Endodermal cell (in vitro differentiated cells): ENCODE measurements at regions not wholly inside any gene's neighbourhood (a gene's known extent, or its start where the extent isn't known, plus 50 kb on each side); places are given as distances from the start of the nearest gene placed in this dataset.

Source experiments
- DNase-seq: peaks from one replicate; pipeline ENCODE4 v3.0.0-alpha.2; 2017
- H3K27ac ChIP-seq: 2 replicates; pipeline ENCODE4 v1.5.1; 2013; ENCODE audit warnings: mild to moderate bottlenecking, low read depth, low read length, moderate library complexity
- H3K27me3 ChIP-seq: 2 replicates; pipeline ENCODE4 v1.6.1; 2013; ENCODE audit warnings: mild to moderate bottlenecking, low read length, moderate library complexity; ENCODE audit not compliant: insufficient read depth, control insufficient read depth, poor library complexity, severe bottlenecking
- H3K36me3 ChIP-seq: 2 replicates; pipeline ENCODE4 v1.7.0; 2013; ENCODE audit warnings: mild to moderate bottlenecking, low read length, moderate library complexity; ENCODE audit not compliant: control insufficient read depth, insufficient read depth
- H3K4me1 ChIP-seq: one replicate; pipeline ENCODE4 v1.7.0; 2013; ENCODE audit warnings: low read length; ENCODE audit not compliant: control insufficient read depth, insufficient read depth
- H3K4me3 ChIP-seq: 2 replicates; pipeline ENCODE4 v1.5.1; 2013; ENCODE audit warnings: mild to moderate bottlenecking, low read length, moderate library complexity
- H3K9ac ChIP-seq: 2 replicates; pipeline ENCODE4 v1.6.1; 2013; ENCODE audit warnings: mild to moderate bottlenecking, low read length, moderate library complexity; ENCODE audit not compliant: poor library complexity, severe bottlenecking; ENCODE audit errors: extremely low read depth
- H3K9me3 ChIP-seq: 2 replicates; pipeline ENCODE4 v1.6.1; 2013; ENCODE audit warnings: mild to moderate bottlenecking, low read length, moderate library complexity; ENCODE audit not compliant: control insufficient read depth
- H3K27ac Mint-ChIP-seq: 2 replicates; pipeline ENCODE4 v1.8.0; 2020; ENCODE audit warnings: mixed read lengths
- H3K27me3 Mint-ChIP-seq: 2 replicates; pipeline ENCODE4 v1.8.0; 2021; ENCODE audit warnings: mild to moderate bottlenecking, mixed read lengths; ENCODE audit not compliant: insufficient read depth
- H3K36me3 Mint-ChIP-seq: 2 replicates; pipeline ENCODE4 v1.8.0; 2020; ENCODE audit warnings: low read depth, mixed read lengths
- H3K4me1 Mint-ChIP-seq: 2 replicates; pipeline ENCODE4 v1.8.0; 2020; ENCODE audit warnings: mixed read lengths
- H3K4me3 Mint-ChIP-seq: 2 replicates; pipeline ENCODE4 v1.8.0; 2020; ENCODE audit warnings: mild to moderate bottlenecking, moderate library complexity, mixed read lengths
- H3K9me3 Mint-ChIP-seq: 2 replicates; pipeline ENCODE4 v1.8.0; 2020; ENCODE audit warnings: mild to moderate bottlenecking, mixed read lengths
- WGBS, 2 experiments: methylation state at CpG; one replicate each; pipeline versions ENCODE4 v1.1.5 to v1.1.7; 2013; ENCODE audit warnings: missing lambda C conversion rate in 2 of 2, mixed read lengths in 1 of 2; ENCODE audit not compliant: insufficient coverage in 1 of 2, insufficient read length in 1 of 2; 5-methylcytosine and 5-hydroxymethylcytosine counted together
- TF ChIP-seq, protein P1 (sequence below): fragments of 200-600 bp; sonication (generic); conservative IDR thresholded peaks from 2 replicates; pipeline ENCODE4 v1.5.0; 2021; ENCODE audit warnings: antibody characterized with exemption, mild to moderate bottlenecking

DNA sequence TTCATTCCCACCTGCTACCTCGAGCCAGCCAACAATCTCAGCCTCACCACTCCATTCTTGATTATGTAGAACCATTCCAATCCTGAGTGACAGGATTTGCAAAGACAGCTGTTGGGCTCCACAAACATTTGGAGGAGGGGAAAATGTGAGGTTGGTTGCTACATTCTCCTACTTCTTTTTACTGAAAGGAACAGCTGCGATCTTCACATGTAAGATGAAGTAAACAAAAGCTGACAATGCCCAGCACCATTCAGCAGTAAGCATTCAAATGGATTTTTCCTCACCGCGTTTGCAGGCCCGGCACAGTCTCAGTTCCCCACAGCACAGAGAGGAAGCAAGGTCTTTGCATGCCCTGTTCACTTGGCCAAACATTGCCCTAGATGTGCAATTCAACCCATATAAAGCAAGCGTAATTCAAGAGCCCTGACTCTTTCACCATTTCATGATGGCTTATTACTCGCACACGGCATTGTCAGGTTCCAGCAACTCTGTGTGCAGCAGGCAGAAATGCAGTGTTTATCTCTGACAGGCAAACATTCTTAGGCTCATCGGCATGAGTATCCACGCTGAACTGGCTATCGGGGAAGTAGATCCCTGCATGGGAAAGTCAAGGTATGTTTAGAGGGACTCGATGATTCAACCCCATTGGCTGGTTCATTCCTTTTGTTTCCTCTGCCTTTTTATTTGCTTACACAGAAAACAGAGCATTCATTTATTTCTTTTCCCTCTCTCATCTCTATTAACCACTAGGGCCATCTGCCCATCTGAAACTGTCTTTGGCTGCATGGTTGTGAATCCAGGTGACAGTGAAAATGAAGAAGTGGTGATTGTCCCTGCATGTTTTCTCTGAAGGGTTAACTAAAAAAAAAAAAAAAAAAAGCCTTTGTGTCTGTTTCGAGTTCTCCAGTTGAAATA is 236.1 kb upstream of the PLEKHG7 start:
- H3K36me3 ChIP-seq: no peaks in the 10 kb centered on the region
- H3K27me3 Mint-ChIP-seq: no peaks in the 10 kb centered on the region
- 56 to 59% methylated on average over 10 to 13 of the region's 13 CpGs for WGBS, 2 experiments
- H3K4me1 ChIP-seq: peaks cover 7% of the 10 kb centered on the region
- H3K9ac ChIP-seq: no peak overlapping the region
- peak overlapping the region; percentile 0 for H3K27ac Mint-ChIP-seq
- no peaks in the 10 kb centered on the region for H3K9me3 ChIP-seq
- peak; percentile 58 for DNase-seq
- TF ChIP-seq, protein P1, sequence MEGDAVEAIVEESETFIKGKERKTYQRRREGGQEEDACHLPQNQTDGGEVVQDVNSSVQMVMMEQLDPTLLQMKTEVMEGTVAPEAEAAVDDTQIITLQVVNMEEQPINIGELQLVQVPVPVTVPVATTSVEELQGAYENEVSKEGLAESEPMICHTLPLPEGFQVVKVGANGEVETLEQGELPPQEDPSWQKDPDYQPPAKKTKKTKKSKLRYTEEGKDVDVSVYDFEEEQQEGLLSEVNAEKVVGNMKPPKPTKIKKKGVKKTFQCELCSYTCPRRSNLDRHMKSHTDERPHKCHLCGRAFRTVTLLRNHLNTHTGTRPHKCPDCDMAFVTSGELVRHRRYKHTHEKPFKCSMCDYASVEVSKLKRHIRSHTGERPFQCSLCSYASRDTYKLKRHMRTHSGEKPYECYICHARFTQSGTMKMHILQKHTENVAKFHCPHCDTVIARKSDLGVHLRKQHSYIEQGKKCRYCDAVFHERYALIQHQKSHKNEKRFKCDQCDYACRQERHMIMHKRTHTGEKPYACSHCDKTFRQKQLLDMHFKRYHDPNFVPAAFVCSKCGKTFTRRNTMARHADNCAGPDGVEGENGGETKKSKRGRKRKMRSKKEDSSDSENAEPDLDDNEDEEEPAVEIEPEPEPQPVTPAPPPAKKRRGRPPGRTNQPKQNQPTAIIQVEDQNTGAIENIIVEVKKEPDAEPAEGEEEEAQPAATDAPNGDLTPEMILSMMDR: no peak
- peaks cover 49% of the 10 kb centered on the region for H3K4me1 Mint-ChIP-seq
- no peaks in the 10 kb centered on the region for H3K27me3 ChIP-seq
- H3K4me3 ChIP-seq: no peak overlapping the region
- H3K9me3 Mint-ChIP-seq: no peaks in the 10 kb centered on the region
- no peaks in the 10 kb centered on the region for H3K36me3 Mint-ChIP-seq
- H3K4me3 Mint-ChIP-seq: no peak overlapping the region
- H3K27ac ChIP-seq: peak overlapping the region; percentile 27

DNA sequence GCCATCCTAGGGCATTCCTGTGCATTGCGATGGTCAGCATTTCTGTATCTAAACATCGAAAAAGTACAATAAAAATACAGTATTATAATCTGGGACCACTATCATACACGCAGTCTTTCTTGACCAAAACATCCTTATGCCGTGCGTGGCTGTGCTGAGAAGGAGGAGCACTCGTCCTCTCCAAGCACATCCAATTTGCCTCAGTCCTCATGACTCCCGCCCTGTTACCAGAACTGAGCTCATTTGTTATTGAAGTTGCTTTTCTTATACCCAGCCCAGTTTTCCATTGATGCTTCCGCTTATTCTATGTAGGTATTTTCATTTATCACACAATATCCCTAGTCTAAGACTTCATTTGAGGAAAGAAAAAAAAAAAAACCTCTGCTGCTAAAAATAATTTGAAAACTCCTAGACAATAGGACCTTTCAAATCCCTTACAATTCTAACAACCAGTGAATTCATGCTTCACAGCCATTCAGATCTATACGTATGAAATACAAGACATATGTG is 236.9 kb upstream of the PLEKHG7 start:
- TF ChIP-seq, protein P1: no peak
- 88 to 96% methylated on average over 7 to 9 of the region's 9 CpGs for WGBS, 2 experiments
- Histone ChIP-seq H3K4me3 (no peak overlapping the region), H3K27ac (no peak overlapping the region), H3K9ac (no peak overlapping the region), H3K27me3 (no peaks in the 10 kb centered on the region), H3K4me1 (peaks cover 7% of the 10 kb centered on the region), H3K9me3 (no peaks in the 10 kb centered on the region), H3K36me3 (no peaks in the 10 kb centered on the region)
- peaks cover 49% of the 10 kb centered on the region for H3K4me1 Mint-ChIP-seq
- no peak overlapping the region for H3K4me3 Mint-ChIP-seq
- no peaks in the 10 kb centered on the region for H3K9me3 Mint-ChIP-seq
- H3K27ac Mint-ChIP-seq: peak overlapping the region; percentile 0
- H3K27me3 Mint-ChIP-seq: no peaks in the 10 kb centered on the region
- no peak for DNase-seq
- H3K36me3 Mint-ChIP-seq: no peaks in the 10 kb centered on the region

DNA sequence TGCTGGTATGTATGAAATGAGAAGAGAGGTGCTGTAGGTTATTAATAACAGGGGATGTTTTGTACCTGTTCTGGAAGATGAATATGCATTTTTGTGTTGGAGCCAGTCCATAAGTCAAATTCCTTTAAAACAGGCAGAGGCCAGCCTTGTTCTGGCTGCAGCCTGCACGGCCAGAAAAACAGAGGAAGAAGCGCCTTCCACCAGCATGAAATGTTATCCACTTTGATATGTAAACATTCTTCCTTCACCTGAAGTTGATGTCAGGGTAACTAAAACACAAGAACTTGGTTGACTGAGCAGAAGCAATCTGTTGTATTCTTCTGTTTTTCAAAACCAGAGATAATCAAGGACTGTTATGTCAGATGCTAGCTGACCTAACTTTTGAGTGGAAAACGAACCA is 237.9 kb upstream of the PLEKHG7 start:
- Histone ChIP-seq H3K9me3 (no peaks in the 10 kb centered on the region), H3K36me3 (no peaks in the 10 kb centered on the region), H3K4me3 (no peak overlapping the region), H3K27me3 (no peaks in the 10 kb centered on the region), H3K9ac (no peak overlapping the region), H3K27ac (no peak overlapping the region), H3K4me1 (peaks cover 7% of the 10 kb centered on the region)
- H3K4me3 Mint-ChIP-seq: no peak overlapping the region
- H3K4me1 Mint-ChIP-seq: peaks cover 40% of the 10 kb centered on the region
- no peaks in the 10 kb centered on the region for H3K9me3 Mint-ChIP-seq
- H3K27ac Mint-ChIP-seq: no peak overlapping the region
- no peak for DNase-seq
- H3K36me3 Mint-ChIP-seq: no peaks in the 10 kb centered on the region
- WGBS, 2 experiments: 79 to 85% methylated on average over 3 of the region's 3 CpGs
- no peaks in the 10 kb centered on the region for H3K27me3 Mint-ChIP-seq
- TF ChIP-seq, protein P1: no peak
